Fibroblast of villous mesenchyme (primary cell): ENCODE measurements at regions not wholly inside any gene's neighbourhood (a gene's known extent, or its start where the extent isn't known, plus 50 kb on each side); places are given as distances from the start of the nearest gene placed in this dataset. TPM values are rescaled to one million over a fixed set of nuclear protein-coding genes. Genes with fewer than 3 reads are reported as not detected.

ENCODE experiments used
- small RNA-seq: library from RNA; depleted of rRNA; stranded (forward); fragments of <200 nt; gene quantifications from one replicate; pipeline ENCODE3, GENCODE V24; 2012

Small RNA genes in the stretch of these regions (small RNA-seq; reads per million reads assigned to genes)
- gene AL589826.1 (not detected), gene MIR2113 (not detected)
